HepG2 (cell line): ENCODE measurements at regions not wholly inside any gene's neighbourhood (a gene's known extent, or its start where the extent isn't known, plus 50 kb on each side); places are given as distances from the start of the nearest gene placed in this dataset.

Experiments used
- ATAC-seq: fragments of 200-7000 bp; cut with Tn5 transposase; 3 replicates; pipeline ENCODE4 v1.9.1; 2020; ENCODE audit warnings: mild to moderate bottlenecking, moderate library complexity
- BruUV-seq: library from RNA; stranded (reverse); fragments of 400-500 nt; replicated peaks from 2 replicates; lab custom pipeline; 2021; lab: Mats Ljungman, UMichigan
- CTCF ChIA-PET: fragments of 300-600 bp; formaldehyde crosslinking; extraction: SDS; loops from one replicate; lab custom pipeline; 2021; ENCODE audit warnings: low total read pairs, inconsistent platforms, low intra/inter-chr PET ratio; lab: Yijun Ruan, JAX
- POLR2A ChIA-PET: fragments of 350-600 bp; sonication (Branson Sonifier 250); formaldehyde crosslinking; loops from one replicate; lab custom pipeline; 2020; ENCODE audit warnings: antibody characterized with exemption, inconsistent platforms; lab: Yijun Ruan, JAX
- DNase-seq: peaks from one replicate; pipeline ENCODE4 v3.0.0-alpha.2; 2015; ENCODE audit warnings: low spot score
- FAIRE-seq: peaks from 3 replicates; lab custom pipeline; 2011; peaks lifted over from hg19 to GRCh38; lab: Jason Lieb, UNC
- H2AFZ ChIP-seq: one replicate; pipeline ENCODE4 v1.6.1; 2011; ENCODE audit warnings: low read length, inconsistent platforms
- H3K27ac ChIP-seq: fragments of 300-600 bp; 3 replicates; pipeline ENCODE4 v1.8.0; 2011; ENCODE audit warnings: mixed run types, mild to moderate bottlenecking, mixed read lengths, low read length, inconsistent platforms; ENCODE audit not compliant: insufficient read depth; ENCODE audit errors: extremely low read length
- H3K27me3 ChIP-seq, 2 experiments: fragments of 200-600 bp in 1 of 2; 2 replicates in 1 of 2; 3 replicates in 1 of 2; pipeline versions ENCODE4 v1.6.0 to v1.8.0; 2011; ENCODE audit warnings: low read length in 2 of 2, mild to moderate bottlenecking in 2 of 2, moderate library complexity in 2 of 2, inconsistent platforms in 1 of 2; ENCODE audit not compliant: insufficient read depth in 2 of 2, control insufficient read depth in 1 of 2
- H3K36me3 ChIP-seq, 2 experiments: fragments of 200-600 bp in 1 of 2; replicated peaks in 1 of 2; 2 replicates in 1 of 2; 3 replicates in 1 of 2; pipeline versions ENCODE4 v1.5.1 to v1.8.0; 2011; ENCODE audit warnings: low read length in 2 of 2, inconsistent platforms in 1 of 2; ENCODE audit not compliant: insufficient read depth in 2 of 2, control insufficient read depth in 1 of 2
- H3K4me1 ChIP-seq: 2 replicates; pipeline ENCODE4 v1.5.1; 2012; ENCODE audit warnings: low read length, inconsistent platforms; ENCODE audit not compliant: insufficient read depth
- H3K4me2 ChIP-seq: 2 replicates; pipeline ENCODE4 v1.6.0; 2011; ENCODE audit warnings: low read depth, low read length, inconsistent platforms
- H3K4me3 ChIP-seq, 3 experiments: fragments of 200-600 bp in 1 of 3; sonication (generic), shearing (Covaris generic) in 1 of 3; replicated peaks in 1 of 3; 2 replicates each; pipeline ENCODE4 v1.5.1; 2011 to 2016; ENCODE audit warnings: low read length in 3 of 3, inconsistent platforms in 2 of 3, low read depth in 2 of 3, mild to moderate bottlenecking in 2 of 3, control low read depth in 1 of 3, mixed read lengths in 1 of 3; ENCODE audit not compliant: insufficient read depth in 1 of 3
- H3K79me2 ChIP-seq: one replicate; pipeline ENCODE4 v1.6.1; 2011; ENCODE audit warnings: low read length, inconsistent platforms; ENCODE audit not compliant: insufficient read depth
- H3K9ac ChIP-seq: 2 replicates; pipeline ENCODE4 v1.6.0; 2011; ENCODE audit warnings: mild to moderate bottlenecking, low read depth, low read length, inconsistent platforms; ENCODE audit not compliant: insufficient read depth
- H3K9me3 ChIP-seq: 2 replicates; pipeline ENCODE4 v1.5.1; 2012; ENCODE audit warnings: mild to moderate bottlenecking, low read length
- H4K20me1 ChIP-seq: 2 replicates; pipeline ENCODE4 v1.6.0; 2011; ENCODE audit warnings: inconsistent platforms, mild to moderate bottlenecking, low read length, moderate library complexity; ENCODE audit not compliant: insufficient read depth
- AKAP8 ChIP-seq: sonication (generic); formaldehyde crosslinking; IDR thresholded peaks from 2 replicates; pipeline ENCODE4 v1.5.1; 2020; ENCODE audit warnings: mild to moderate bottlenecking, missing genetic modification reagents
- ARNT2 ChIP-seq: sonication (generic); formaldehyde crosslinking; IDR thresholded peaks from 2 replicates; pipeline ENCODE4 v1.8.0; 2022; ENCODE audit warnings: mild to moderate bottlenecking, low read depth, missing genetic modification reagents, moderate library complexity
- LRRFIP1 ChIP-seq: sonication (generic); formaldehyde crosslinking; conservative IDR thresholded peaks from 2 replicates; pipeline ENCODE4 v1.4.0; 2020; ENCODE audit warnings: missing genetic modification reagents
- NAIF1 ChIP-seq: sonication (generic); formaldehyde crosslinking; IDR thresholded peaks from 2 replicates; pipeline ENCODE4 v1.5.0; 2020; ENCODE audit warnings: mild to moderate bottlenecking, missing genetic modification reagents, borderline replicate concordance
- SKI ChIP-seq: fragments of 450-650 bp; IDR thresholded peaks from one replicate; pipeline ENCODE4 v1.6.1; 2018; ENCODE audit warnings: mild to moderate bottlenecking; ENCODE audit not compliant: partially characterized antibody
- SRY ChIP-seq: sonication (generic); formaldehyde crosslinking; IDR thresholded peaks from 2 replicates; pipeline ENCODE4 v1.8.0; 2022; ENCODE audit warnings: mild to moderate bottlenecking, missing genetic modification reagents
- ZMAT3 ChIP-seq: sonication (generic); formaldehyde crosslinking; conservative IDR thresholded peaks from 2 replicates; pipeline ENCODE4 v1.7.0; 2021; ENCODE audit warnings: missing genetic modification reagents
- in situ Hi-C: cut with HindIII; loops from 2 replicates; pipeline ENCODE4 v1.10.0; 2017; ENCODE audit warnings: low pct_unique_long_range_greater_than_20kb; ENCODE audit not compliant: extremely low pct_ligation_motif_present
- intact Hi-C: fragments of 100-400 bp; cut with micrococcal nuclease; formaldehyde crosslinking; loops from one replicate; pipeline ENCODE4 v1.10.0; 2022; ENCODE audit not compliant: unreplicated experiment
- TF ChIP-seq, protein P1 (sequence below): sonication (generic); formaldehyde crosslinking; IDR thresholded peaks from 2 replicates; pipeline ENCODE4 v1.8.1; 2023; ENCODE audit warnings: missing genetic modification reagents, inconsistent platforms, borderline replicate concordance
- TF ChIP-seq, protein P2 (sequence below): IDR thresholded peaks from 2 replicates; pipeline ENCODE4 v1.6.1; 2016; ENCODE audit warnings: missing biosample characterization, missing genetic modification reagents, low read depth

DNA sequence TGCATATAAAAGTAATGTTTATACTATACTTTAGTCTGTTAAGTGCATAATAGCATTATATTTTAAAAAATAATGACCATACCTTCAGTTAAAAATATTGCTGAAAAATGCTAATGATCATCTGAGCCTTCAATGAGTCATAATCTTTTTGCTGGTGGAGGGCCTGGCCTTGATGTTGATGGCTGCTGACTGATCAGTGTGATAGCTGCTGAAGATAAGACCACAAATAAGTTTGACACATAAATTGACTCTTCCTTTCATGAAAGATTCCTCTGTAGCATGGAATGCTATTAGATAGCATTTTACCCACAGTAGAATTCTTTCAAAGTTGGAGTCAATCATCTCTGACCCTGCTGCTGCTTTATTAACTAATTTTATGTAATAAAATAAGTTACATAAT lies 128.4 kb upstream of the CCDC85A start:
- Histone ChIP-seq H3K4me3 (no peak overlapping the region), H3K27ac (no peak overlapping the region)
- in situ Hi-C loops: no loop called here
- intact Hi-C loops: no loop called here
- TF ChIP-seq LRRFIP1 (CRISPR knock-in tag): no peak
- TF ChIP-seq, protein P1, sequence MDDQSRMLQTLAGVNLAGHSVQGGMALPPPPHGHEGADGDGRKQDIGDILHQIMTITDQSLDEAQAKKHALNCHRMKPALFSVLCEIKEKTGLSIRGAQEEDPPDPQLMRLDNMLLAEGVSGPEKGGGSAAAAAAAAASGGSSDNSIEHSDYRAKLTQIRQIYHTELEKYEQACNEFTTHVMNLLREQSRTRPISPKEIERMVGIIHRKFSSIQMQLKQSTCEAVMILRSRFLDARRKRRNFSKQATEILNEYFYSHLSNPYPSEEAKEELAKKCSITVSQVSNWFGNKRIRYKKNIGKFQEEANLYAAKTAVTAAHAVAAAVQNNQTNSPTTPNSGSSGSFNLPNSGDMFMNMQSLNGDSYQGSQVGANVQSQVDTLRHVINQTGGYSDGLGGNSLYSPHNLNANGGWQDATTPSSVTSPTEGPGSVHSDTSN (CRISPR knock-in tag): no peak
- TF ChIP-seq AKAP8 (CRISPR knock-in tag): no peak
- TF ChIP-seq SRY (CRISPR knock-in tag): no peak
- no peak for TF ChIP-seq ZMAT3 (CRISPR knock-in tag)
- TF ChIP-seq NAIF1 (CRISPR knock-in tag): no peak
- no peak for TF ChIP-seq SKI
- no peak for TF ChIP-seq ARNT2 (CRISPR knock-in tag)
- TF ChIP-seq, protein P2, sequence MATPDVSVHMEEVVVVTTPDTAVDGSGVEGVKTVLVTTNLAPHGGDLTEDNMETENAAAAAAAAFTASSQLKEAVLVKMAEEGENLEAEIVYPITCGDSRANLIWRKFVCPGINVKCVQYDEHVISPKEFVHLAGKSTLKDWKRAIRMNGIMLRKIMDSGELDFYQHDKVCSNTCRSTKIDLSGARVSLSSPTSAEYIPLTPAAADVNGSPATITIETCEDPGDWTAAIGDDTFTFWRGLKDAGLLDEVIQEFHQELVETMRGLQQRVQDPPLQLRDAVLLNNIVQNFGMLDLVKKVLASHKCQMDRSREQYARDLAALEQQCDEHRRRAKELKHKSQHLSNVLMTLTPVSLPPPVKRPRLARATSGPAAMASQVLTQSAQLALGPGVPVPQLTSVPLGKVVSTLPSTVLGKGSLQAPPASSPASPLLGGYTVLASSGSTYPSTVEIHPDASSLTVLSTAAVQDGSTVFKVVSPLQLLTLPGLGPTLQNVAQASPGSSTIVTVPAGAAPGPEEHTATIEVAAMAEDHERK (CRISPR knock-in tag): no peak
- TF ChIP-seq, all 625 proteins: peak for 0
- Histone ChIP-seq H3K9me3 (peaks cover 5% of the 10 kb centered on the region; the same call in 1 of the 2 replicates), H3K36me3 (no peaks in the 10 kb centered on the region), H3K79me2 (no peaks in the 10 kb centered on the region), H3K4me2 (no peak overlapping the region), H3K27me3 (0 out of 5 replicates have a peak, but pooled peaks cover 0 to 4% of the 10 kb centered on the region in 2 experiments), H2AFZ (no peak overlapping the region), H3K4me1 (no peaks in the 10 kb centered on the region), H4K20me1 (no peaks in the 10 kb centered on the region), H3K9ac (no peak overlapping the region)
- ATAC-seq (no peak), DNase-seq (no peak), FAIRE-seq (no peak)
- BruUV-seq: no TSS peak
- CTCF ChIA-PET: no interaction called here
- POLR2A ChIA-PET: no interaction called here
